ENCODE measurements at regions not wholly inside any gene's neighbourhood (a gene's known extent, or its start where the extent isn't known, plus 50 kb on each side); places are given as distances from the start of the nearest gene placed in this dataset.

GRCh38 chr5:115456056-115456455 is 88.5 kb downstream of the FEM1C start:
- Histone ChIP-seq H3K9me3 (ENCODE audit: low read length) (no peaks in the 10 kb centered on the region), H3K4me3 (replicated peaks in 1 of 3; ENCODE audit: insufficient read depth in 1 of 3, low read depth in 2 of 3, low read length in 3 of 3) (no peak overlapping the region), H3K27me3 (ENCODE audit: control insufficient read depth in 1 of 2, insufficient read depth in 2 of 2, low read length in 2 of 2) (no peaks in the 10 kb centered on the region), H4K20me1 (ENCODE audit: insufficient read depth, low read length) (no peaks in the 10 kb centered on the region), H3K9ac (ENCODE audit: insufficient read depth, low read depth, low read length) (no peak overlapping the region), H3K4me1 (ENCODE audit: insufficient read depth, low read length) (no peaks in the 10 kb centered on the region), H3K79me2 (ENCODE audit: insufficient read depth, low read length) (no peaks in the 10 kb centered on the region), H3K27ac (ENCODE audit: extremely low read length, insufficient read depth, low read length) (no peak overlapping the region), H3K36me3 (replicated peaks in 1 of 2; ENCODE audit: control insufficient read depth in 1 of 2, insufficient read depth in 2 of 2, low read length in 2 of 2) (no peaks in the 10 kb centered on the region), H2AFZ (ENCODE audit: low read length) (no peak overlapping the region), H3K4me2 (ENCODE audit: low read depth, low read length) (no peak overlapping the region)
- ChIA-PET CTCF (ENCODE audit: low intra/inter-chr PET ratio, low total read pairs) (no interaction called here), POLR2A (no interaction called here)
- no TSS peak for BruUV-seq (replicated peaks)
- WGBS (ENCODE audit: low lambda C conversion rate): 56% methylated on average over 4 of the region's 4 CpGs
- no peak for FAIRE-seq
- intact Hi-C loops (cut with micrococcal nuclease; ENCODE audit: unreplicated experiment) (loop anchor here (1.0 kb wide), 1 partner anchor 22 kb away; no protein-coding TSS in a partner anchor), in situ Hi-C loops (cut with HindIII; ENCODE audit: extremely low pct_ligation_motif_present, low pct_unique_long_range_greater_than_20kb) (no loop called here)
- no peak for ATAC-seq
- TF ChIP-seq MAX (IDR thresholded peaks at IDR 0.05) (no peak), ATF7 (IDR thresholded peaks at IDR 0.05) (0 out of 2 replicates have a peak, but pooled peaks have one; percentile 22), ATF7 (CRISPR knock-in tag; IDR thresholded peaks at IDR 0.05) (no peak)
- no peak for DNase-seq (ENCODE audit: low spot score)

- TF ChIP-seq DMTF1 (CRISPR knock-in tag; IDR thresholded peaks at IDR 0.05): no peak
- TF ChIP-seq MYC (CRISPR knock-in tag; IDR thresholded peaks at IDR 0.05; ENCODE audit: borderline replicate concordance): no peak
- TF ChIP-seq ZNF629 (CRISPR knock-in tag; conservative IDR thresholded peaks at IDR 0.05): no peak
- TF ChIP-seq ZNF619 (CRISPR knock-in tag; IDR thresholded peaks at IDR 0.05): no peak
- no peak for TF ChIP-seq DZIP1 (CRISPR knock-in tag; IDR thresholded peaks at IDR 0.05)
- TF ChIP-seq ZMAT3 (CRISPR knock-in tag; conservative IDR thresholded peaks at IDR 0.05): no peak
- TF ChIP-seq KLF11 (CRISPR knock-in tag; IDR thresholded peaks at IDR 0.05): no peak
- Histone ChIP-seq H3K27ac (ENCODE audit: extremely low read length, insufficient read depth, low read length) (no peak overlapping the region), H3K9ac (ENCODE audit: insufficient read depth, low read depth, low read length) (no peak overlapping the region), H4K20me1 (ENCODE audit: insufficient read depth, low read length) (no peaks in the 10 kb centered on the region), H3K4me2 (ENCODE audit: low read depth, low read length) (no peak overlapping the region), H3K9me3 (ENCODE audit: low read length) (no peaks in the 10 kb centered on the region), H3K4me1 (ENCODE audit: insufficient read depth, low read length) (no peaks in the 10 kb centered on the region), H3K36me3 (replicated peaks in 1 of 2; ENCODE audit: control insufficient read depth in 1 of 2, insufficient read depth in 2 of 2, low read length in 2 of 2) (no peaks in the 10 kb centered on the region), H3K27me3 (ENCODE audit: control insufficient read depth in 1 of 2, insufficient read depth in 2 of 2, low read length in 2 of 2) (no peaks in the 10 kb centered on the region), H3K4me3 (replicated peaks in 1 of 3; ENCODE audit: insufficient read depth in 1 of 3, low read depth in 2 of 3, low read length in 3 of 3) (no peak overlapping the region), H2AFZ (ENCODE audit: low read length) (no peak overlapping the region), H3K79me2 (ENCODE audit: insufficient read depth, low read length) (no peaks in the 10 kb centered on the region)
- ChIA-PET CTCF (ENCODE audit: low intra/inter-chr PET ratio, low total read pairs) (no interaction called here), POLR2A (no interaction called here)
- ATAC-seq (no peak), FAIRE-seq (no peak), DNase-seq (ENCODE audit: low spot score) (no peak)
- in situ Hi-C loops (cut with HindIII; ENCODE audit: extremely low pct_ligation_motif_present, low pct_unique_long_range_greater_than_20kb) (no loop called here), intact Hi-C loops (cut with micrococcal nuclease; ENCODE audit: unreplicated experiment) (no loop called here)
- WGBS (ENCODE audit: low lambda C conversion rate): 21% methylated on average over 6 of the region's 6 CpGs
- BruUV-seq (replicated peaks): no TSS peak
These were observed 89.3 kb downstream of the FEM1C start for GRCh38 chr5:115455301-115455707.
